ENCODE measurements at regions not wholly inside any gene's neighbourhood (a gene's known extent, or its start where the extent isn't known, plus 50 kb on each side); places are given as distances from the start of the nearest gene placed in this dataset.

DNA sequence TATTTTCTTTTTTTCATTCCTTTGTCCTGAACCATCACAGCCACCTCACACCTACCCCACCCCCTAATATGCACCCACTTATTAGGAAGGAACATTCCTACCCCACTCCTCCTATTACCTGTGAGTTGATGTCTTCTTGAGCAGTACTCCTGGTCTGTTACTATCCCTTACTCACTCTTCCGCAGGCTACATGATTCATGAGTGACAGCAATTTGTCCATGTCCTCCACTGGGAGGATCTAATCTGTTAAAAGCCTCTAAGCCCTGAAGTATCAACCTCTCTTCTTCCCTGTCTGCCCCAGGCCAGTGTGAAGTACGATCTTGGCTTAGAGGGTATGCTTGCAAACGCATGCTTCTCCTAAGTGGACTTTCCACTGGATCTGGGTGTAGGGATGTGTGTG, 75.6 kb upstream of the RFX8 start (continued):
- TF ChIP-seq ZNF565 (CRISPR knock-in tag; conservative IDR thresholded peaks at IDR 0.05; ENCODE audit: low read depth) (no peak), CSDC2 (CRISPR knock-in tag; IDR thresholded peaks at IDR 0.05) (no peak), PPARA (CRISPR knock-in tag; IDR thresholded peaks at IDR 0.05; ENCODE audit: borderline replicate concordance) (no peak), TCF4 (CRISPR knock-in tag; IDR thresholded peaks at IDR 0.05; ENCODE audit: borderline replicate concordance) (no peak), GLIS3 (CRISPR knock-in tag; IDR thresholded peaks at IDR 0.05) (no peak)

DNA sequence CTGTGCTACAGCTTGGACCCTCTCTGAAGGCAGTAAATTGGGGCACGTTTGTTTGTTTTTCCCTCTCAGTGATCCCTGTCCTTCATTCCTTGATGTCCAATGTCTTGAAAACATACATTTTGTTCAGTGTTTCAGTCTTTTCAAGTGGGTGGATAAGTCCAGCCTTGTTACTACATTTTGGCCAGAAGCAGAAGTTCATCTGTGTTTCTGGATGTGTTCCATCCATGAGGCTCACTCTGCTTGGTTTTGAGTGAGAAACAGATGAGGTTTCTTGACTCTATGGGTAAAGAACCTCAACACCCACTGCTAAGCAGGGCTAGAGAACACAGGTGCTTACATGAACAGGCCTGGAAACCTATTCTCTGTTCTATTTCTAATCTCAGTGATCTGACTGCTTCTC, 74.5 kb upstream of the RFX8 start:
- ATAC-seq, result no peak
- TF ChIP-seq CSRNP3 (CRISPR knock-in tag; IDR thresholded peaks at IDR 0.05) (no peak), ISL1 (CRISPR knock-in tag; IDR thresholded peaks at IDR 0.05) (no peak), SNAI2 (CRISPR knock-in tag; IDR thresholded peaks at IDR 0.05) (no peak), TCF4 (CRISPR knock-in tag; IDR thresholded peaks at IDR 0.05; ENCODE audit: borderline replicate concordance) (no peak), OSR1 (CRISPR knock-in tag; IDR thresholded peaks at IDR 0.05) (no peak), ARNTL (CRISPR knock-in tag; IDR thresholded peaks at IDR 0.05; ENCODE audit: borderline replicate concordance, low read depth) (no peak), ZNF565 (CRISPR knock-in tag; conservative IDR thresholded peaks at IDR 0.05; ENCODE audit: low read depth) (no peak), TSHZ2 (CRISPR knock-in tag; IDR thresholded peaks at IDR 0.05) (no peak), POU6F1 (CRISPR knock-in tag; IDR thresholded peaks at IDR 0.05; ENCODE audit: borderline replicate concordance, low read depth) (no peak), ESRRG (CRISPR knock-in tag; IDR thresholded peaks at IDR 0.05) (no peak), TOX (CRISPR knock-in tag; IDR thresholded peaks at IDR 0.05; ENCODE audit: borderline replicate concordance) (no peak), ZFP30 (CRISPR knock-in tag; IDR thresholded peaks at IDR 0.05) (no peak), BACH2 (CRISPR knock-in tag; IDR thresholded peaks at IDR 0.05; ENCODE audit: borderline replicate concordance) (no peak), ZC3H10 (CRISPR knock-in tag; IDR thresholded peaks at IDR 0.05) (no peak), GLIS3 (CRISPR knock-in tag; IDR thresholded peaks at IDR 0.05) (no peak), ZNF8 (CRISPR knock-in tag; IDR thresholded peaks at IDR 0.05) (no peak)
- TF ChIP-seq, protein P1, sequence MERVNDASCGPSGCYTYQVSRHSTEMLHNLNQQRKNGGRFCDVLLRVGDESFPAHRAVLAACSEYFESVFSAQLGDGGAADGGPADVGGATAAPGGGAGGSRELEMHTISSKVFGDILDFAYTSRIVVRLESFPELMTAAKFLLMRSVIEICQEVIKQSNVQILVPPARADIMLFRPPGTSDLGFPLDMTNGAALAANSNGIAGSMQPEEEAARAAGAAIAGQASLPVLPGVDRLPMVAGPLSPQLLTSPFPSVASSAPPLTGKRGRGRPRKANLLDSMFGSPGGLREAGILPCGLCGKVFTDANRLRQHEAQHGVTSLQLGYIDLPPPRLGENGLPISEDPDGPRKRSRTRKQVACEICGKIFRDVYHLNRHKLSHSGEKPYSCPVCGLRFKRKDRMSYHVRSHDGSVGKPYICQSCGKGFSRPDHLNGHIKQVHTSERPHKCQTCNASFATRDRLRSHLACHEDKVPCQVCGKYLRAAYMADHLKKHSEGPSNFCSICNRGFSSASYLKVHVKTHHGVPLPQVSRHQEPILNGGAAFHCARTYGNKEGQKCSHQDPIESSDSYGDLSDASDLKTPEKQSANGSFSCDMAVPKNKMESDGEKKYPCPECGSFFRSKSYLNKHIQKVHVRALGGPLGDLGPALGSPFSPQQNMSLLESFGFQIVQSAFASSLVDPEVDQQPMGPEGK (CRISPR knock-in tag; IDR thresholded peaks at IDR 0.05; ENCODE audit: borderline replicate concordance), result no peak

DNA sequence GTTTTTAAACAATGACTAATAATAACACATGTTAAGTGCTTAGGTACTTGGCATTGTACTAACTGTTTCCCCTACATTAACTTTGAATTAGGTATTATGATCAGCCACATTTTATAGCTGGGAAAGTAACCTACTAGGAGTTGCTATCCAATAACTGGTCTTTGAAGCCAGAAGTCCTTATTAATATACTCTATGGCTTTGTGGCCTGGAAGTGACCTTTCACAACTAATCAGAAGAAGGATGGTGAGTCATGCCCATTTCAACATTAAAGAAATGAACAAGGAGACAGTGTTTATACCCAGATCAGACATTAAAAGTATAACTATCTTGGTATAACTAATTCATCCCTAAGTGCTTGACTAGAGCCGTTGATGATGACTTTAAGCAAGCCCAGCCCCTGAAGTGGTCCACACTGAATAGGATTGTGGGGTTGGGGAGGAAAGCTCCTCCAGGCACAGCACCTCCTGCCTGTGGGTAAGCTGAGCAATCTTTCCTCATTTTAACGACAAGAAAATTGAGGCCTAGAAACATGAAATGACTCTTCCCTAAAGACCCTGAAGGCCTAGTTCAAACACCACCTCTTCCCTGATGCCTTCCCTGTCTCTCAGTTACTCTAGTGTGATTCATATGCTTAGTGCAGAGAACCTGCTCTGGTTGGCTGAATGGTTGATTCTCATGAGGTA, 71.6 kb upstream of the RFX8 start:
- ATAC-seq, result peak; percentile 37; the same call in 2 of the 3 replicates
- TF ChIP-seq PPARA (CRISPR knock-in tag; IDR thresholded peaks at IDR 0.05; ENCODE audit: borderline replicate concordance), result no peak
- no peak for TF ChIP-seq TCF4 (CRISPR knock-in tag; IDR thresholded peaks at IDR 0.05; ENCODE audit: borderline replicate concordance)
- no peak for TF ChIP-seq CSRNP3 (CRISPR knock-in tag; IDR thresholded peaks at IDR 0.05)
- TF ChIP-seq RARB (CRISPR knock-in tag; IDR thresholded peaks at IDR 0.05), result no peak
- TF ChIP-seq, protein P1 (CRISPR knock-in tag; IDR thresholded peaks at IDR 0.05; ENCODE audit: borderline replicate concordance), result no peak
- TF ChIP-seq TSHZ2 (CRISPR knock-in tag; IDR thresholded peaks at IDR 0.05), result no peak
- no peak for TF ChIP-seq ZNF70 (CRISPR knock-in tag; IDR thresholded peaks at IDR 0.05)
- no peak for TF ChIP-seq TOX (CRISPR knock-in tag; IDR thresholded peaks at IDR 0.05; ENCODE audit: borderline replicate concordance)
- no peak for TF ChIP-seq GLIS3 (CRISPR knock-in tag; IDR thresholded peaks at IDR 0.05)
